ENCODE measurements at regions not wholly inside any gene's neighbourhood (a gene's known extent, or its start where the extent isn't known, plus 50 kb on each side); places are given as distances from the start of the nearest gene placed in this dataset.

- H3K27me3 ChIP-seq (ENCODE audit: control insufficient read depth, insufficient read depth): no peaks in the 10 kb centered on the region
- H3K27ac ChIP-seq (ENCODE audit: low read length): no peak overlapping the region
- DNase-seq (no peak), ATAC-seq (no peak)
- intact Hi-C loops (cut with DNase I): no loop called here
- H3K9me3 ChIP-seq (ENCODE audit: control insufficient read depth, low read length): no peaks in the 10 kb centered on the region
- peaks cover 2% of the 10 kb centered on the region for H3K4me1 ChIP-seq (ENCODE audit: control insufficient read depth, insufficient read depth, low read length)
- no peak overlapping the region for H3K4me3 ChIP-seq (ENCODE audit: low read length)
- WGBS: 86% methylated on average over 7 of the region's 7 CpGs
These were observed 56.8 kb upstream of the SLC6A6 start for GRCh38 chr3:14345496-14346150.

- no peak overlapping the region for H3K4me3 ChIP-seq (ENCODE audit: low read length)
- DNase-seq: no peak
- no peaks in the 10 kb centered on the region for H3K9me3 ChIP-seq (ENCODE audit: control insufficient read depth, low read length)
- H3K4me1 ChIP-seq (ENCODE audit: control insufficient read depth, insufficient read depth, low read length): peaks cover under 1% of the 10 kb centered on the region
- no peaks in the 10 kb centered on the region for H3K27me3 ChIP-seq (ENCODE audit: control insufficient read depth, insufficient read depth)
- WGBS: 85% methylated on average over 9 of the region's 9 CpGs
- intact Hi-C loops (cut with DNase I): no loop called here
- H3K27ac ChIP-seq (ENCODE audit: low read length): no peak overlapping the region
- ATAC-seq: peak in 1 of 2 donors; percentile 16
These were observed 56.2 kb upstream of the SLC6A6 start for GRCh38 chr3:14346191-14346590.

GRCh38 chr3:14346642-14347041, 55.8 kb upstream of the SLC6A6 start:
- no peak for ATAC-seq
- Histone ChIP-seq H3K9me3 (ENCODE audit: control insufficient read depth, low read length) (no peaks in the 10 kb centered on the region), H3K4me3 (ENCODE audit: low read length) (no peak overlapping the region), H3K27me3 (ENCODE audit: control insufficient read depth, insufficient read depth) (no peaks in the 10 kb centered on the region), H3K27ac (ENCODE audit: low read length) (no peak overlapping the region), H3K4me1 (ENCODE audit: control insufficient read depth, insufficient read depth, low read length) (no peaks in the 10 kb centered on the region)
- 74% methylated on average over 4 of the region's 4 CpGs for WGBS
- DNase-seq: no peak
- intact Hi-C loops (cut with DNase I): no loop called here

- Histone ChIP-seq H3K9me3 (ENCODE audit: control insufficient read depth, low read length) (no peaks in the 10 kb centered on the region), H3K4me1 (ENCODE audit: control insufficient read depth, insufficient read depth, low read length) (no peaks in the 10 kb centered on the region), H3K4me3 (ENCODE audit: low read length) (no peak overlapping the region), H3K27ac (ENCODE audit: low read length) (no peak overlapping the region), H3K27me3 (ENCODE audit: control insufficient read depth, insufficient read depth) (no peaks in the 10 kb centered on the region)
- WGBS: 86% methylated on average over 7 of the region's 7 CpGs
- no peak for DNase-seq
- intact Hi-C loops (cut with DNase I): no loop called here
- no peak for ATAC-seq
These were observed 55.3 kb upstream of the SLC6A6 start for GRCh38 chr3:14347110-14347509.

GRCh38 chr3:14351617-14352001, 50.8 kb upstream of the SLC6A6 start:
- H3K9me3 ChIP-seq (ENCODE audit: control insufficient read depth, low read length): no peaks in the 10 kb centered on the region
- no peaks in the 10 kb centered on the region for H3K4me1 ChIP-seq (ENCODE audit: control insufficient read depth, insufficient read depth, low read length)
- no peak for DNase-seq
- 78% methylated on average over 6 of the region's 6 CpGs for WGBS
- H3K27me3 ChIP-seq (ENCODE audit: control insufficient read depth, insufficient read depth): no peaks in the 10 kb centered on the region
- no peak for ATAC-seq
- no peak overlapping the region for H3K4me3 ChIP-seq (ENCODE audit: low read length)
- intact Hi-C loops (cut with DNase I): no loop called here
- no peak overlapping the region for H3K27ac ChIP-seq (ENCODE audit: low read length)

- no peak for DNase-seq
- Histone ChIP-seq H3K9me3 (ENCODE audit: control insufficient read depth, low read length) (no peaks in the 10 kb centered on the region), H3K27me3 (ENCODE audit: control insufficient read depth, insufficient read depth) (no peaks in the 10 kb centered on the region), H3K4me1 (ENCODE audit: control insufficient read depth, insufficient read depth, low read length) (no peaks in the 10 kb centered on the region), H3K4me3 (ENCODE audit: low read length) (no peak overlapping the region), H3K27ac (ENCODE audit: low read length) (no peak overlapping the region)
- ATAC-seq: no peak
- WGBS: 95% methylated on average over 13 of the region's 13 CpGs
- intact Hi-C loops (cut with DNase I): no loop called here
These were observed 50.3 kb upstream of the SLC6A6 start for GRCh38 chr3:14352002-14352627.

All from right cardiac atrium (tissue), 5 donors.